ENCODE measurements at regions not wholly inside any gene's neighbourhood (a gene's known extent, or its start where the extent isn't known, plus 50 kb on each side); places are given as distances from the start of the nearest gene placed in this dataset.

DNA sequence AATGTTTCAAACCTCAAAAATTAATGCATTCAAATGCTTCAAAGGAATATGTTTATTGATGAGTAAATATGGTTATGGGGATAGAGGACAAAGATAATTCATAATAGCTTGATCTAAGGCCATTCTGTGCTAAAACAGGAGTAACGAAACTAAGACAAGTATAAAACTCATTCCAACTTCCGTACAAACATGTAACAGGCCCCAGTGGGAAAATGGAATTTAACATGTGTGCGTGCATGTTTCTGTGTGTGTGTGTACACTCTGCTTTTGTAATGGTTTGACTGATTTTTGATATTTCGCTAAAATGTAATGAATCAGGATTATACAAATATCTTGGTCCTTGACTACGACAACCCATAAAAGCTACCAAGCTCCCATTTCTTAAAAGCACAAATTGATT, 91.0 kb downstream of the KLF12 start:
- no peak for DNase-seq (ENCODE audit: low read depth)

DNA sequence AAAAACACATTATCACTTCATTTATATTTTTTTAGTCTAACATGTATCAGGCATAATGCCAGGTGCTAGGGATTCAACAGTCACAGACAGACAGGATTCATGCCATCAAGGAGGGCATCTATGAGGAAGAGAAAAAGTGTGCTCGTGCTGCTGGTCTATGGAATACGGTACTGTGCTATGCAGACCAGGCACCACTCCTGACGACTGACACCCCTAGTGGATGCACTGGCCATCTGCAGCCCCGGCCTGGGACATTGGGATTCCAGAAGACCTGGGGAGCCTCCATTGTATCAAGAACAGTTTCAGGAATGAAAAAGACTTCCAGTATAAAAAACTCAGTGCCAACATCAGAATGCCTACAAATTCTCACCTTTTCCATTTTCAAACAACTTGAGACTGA, 94.0 kb downstream of the KLF12 start:
- DNase-seq (ENCODE audit: low read depth): no peak

DNA sequence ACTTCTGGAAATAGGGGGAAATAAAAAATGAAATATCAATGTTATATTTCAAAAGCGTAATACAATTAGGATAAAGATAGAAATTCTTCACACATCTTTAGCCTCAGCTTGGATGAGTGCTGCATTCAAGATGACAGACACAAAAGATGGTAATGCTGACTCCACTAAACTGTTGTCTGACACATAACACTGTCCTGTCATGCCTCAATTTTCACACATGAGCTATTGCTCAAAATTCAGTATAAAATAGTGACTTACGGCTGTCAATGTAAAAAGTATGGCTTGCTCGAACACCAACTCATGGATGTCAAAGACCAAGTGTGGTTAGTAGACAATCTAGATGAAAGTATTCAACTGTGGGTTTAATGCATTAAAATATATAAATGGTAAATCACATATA, 94.5 kb downstream of the KLF12 start:
- no peak for DNase-seq (ENCODE audit: low read depth)

DNA sequence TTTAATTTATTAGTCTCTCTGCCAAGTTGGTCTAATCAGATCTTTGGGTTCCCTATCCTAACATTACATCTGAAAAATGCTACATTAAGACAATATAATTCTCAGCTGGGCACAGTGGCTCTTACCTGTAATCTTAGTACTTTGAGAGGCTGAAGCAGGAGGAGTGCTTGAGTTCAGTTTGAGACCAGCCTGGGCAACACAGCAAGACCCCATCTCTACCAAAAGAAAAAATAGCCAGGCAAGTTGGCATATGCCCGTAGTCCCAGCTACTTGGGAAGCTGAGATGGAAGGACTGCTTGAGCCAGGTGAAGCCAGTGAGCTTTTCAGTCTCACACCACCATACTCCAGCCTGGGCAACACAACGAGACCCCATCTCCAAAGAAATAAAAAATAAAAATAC, 95.0 kb downstream of the KLF12 start:
- no peak for DNase-seq (ENCODE audit: low read depth)

DNA sequence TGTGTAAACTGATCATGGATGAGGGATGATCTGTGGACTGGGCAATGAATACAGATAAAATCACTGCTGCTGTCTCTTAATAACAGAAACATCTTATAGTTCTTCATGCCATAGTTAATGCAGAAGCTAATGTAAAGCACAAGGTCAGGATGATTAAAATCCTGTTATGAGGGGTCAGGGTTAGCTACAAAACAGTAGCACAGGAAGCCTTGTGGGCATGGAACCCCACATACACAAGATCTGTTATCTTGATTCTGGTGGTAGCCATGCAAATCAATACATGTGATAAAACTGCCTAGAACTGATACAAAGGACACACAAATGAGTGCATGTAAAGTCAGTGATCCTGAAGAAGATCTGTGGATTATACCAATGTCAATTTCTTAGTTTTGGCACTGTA, 96.4 kb downstream of the KLF12 start:
- no peak for DNase-seq (ENCODE audit: low read depth)

DNA sequence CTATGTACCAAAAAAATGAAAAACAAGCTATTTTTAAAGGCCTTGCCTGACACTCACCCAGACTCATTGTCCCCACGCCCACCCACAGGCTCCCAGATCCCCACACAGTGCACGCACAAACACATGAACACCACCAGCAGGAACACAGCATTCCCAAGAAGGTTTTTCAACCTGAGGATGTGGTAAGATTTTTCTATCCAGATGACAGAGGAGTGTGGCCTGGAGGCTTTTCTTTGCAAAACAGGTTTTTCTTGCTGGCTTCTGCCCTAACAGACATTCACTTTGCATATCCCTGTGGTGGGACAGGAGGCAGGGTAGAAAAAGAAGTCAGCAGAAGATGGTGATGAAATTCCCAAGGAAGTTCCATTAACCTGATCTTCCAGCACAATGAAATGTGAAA, 97.8 kb downstream of the KLF12 start:
- no peak for DNase-seq (ENCODE audit: low read depth)

DNA sequence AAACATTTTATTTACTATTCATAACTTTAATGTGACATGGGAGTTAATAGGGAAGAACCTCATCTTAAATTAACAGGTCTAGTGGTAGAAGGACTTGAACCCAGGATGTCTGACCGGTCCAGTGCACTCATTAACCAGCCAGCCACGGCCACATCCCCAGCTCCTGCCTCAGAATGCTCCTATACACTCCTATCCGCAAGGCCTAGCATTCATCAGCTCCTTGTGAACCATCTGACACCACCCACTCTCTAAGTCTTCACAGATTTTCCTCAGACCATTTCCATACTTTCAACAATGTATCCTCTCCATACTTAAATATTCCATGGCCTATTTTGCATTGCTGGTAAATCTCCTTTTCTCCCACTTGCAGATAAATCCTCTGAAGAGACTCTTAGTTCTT, 98.3 kb downstream of the KLF12 start:
- no peak for DNase-seq (ENCODE audit: low read depth)

DNA sequence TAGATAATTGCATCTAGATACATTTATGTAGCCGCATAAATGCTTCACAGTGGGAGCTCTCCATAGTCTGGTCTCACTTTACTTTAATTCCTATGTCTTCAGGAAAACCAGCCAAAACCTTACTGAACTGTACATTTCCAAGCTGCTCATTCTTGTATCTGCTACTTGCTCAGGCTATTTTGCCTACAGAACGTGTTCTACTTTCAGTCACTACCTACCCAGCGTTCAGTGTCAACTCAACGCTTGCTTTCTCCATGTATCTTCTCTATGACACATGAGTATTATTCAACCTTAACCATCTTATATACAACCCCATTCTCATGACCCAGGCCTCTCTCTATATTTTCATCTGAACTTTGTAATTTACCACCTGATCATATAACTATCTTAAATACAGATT, 101.9 kb downstream of the KLF12 start:
- no peak for DNase-seq (ENCODE audit: low read depth)

DNA sequence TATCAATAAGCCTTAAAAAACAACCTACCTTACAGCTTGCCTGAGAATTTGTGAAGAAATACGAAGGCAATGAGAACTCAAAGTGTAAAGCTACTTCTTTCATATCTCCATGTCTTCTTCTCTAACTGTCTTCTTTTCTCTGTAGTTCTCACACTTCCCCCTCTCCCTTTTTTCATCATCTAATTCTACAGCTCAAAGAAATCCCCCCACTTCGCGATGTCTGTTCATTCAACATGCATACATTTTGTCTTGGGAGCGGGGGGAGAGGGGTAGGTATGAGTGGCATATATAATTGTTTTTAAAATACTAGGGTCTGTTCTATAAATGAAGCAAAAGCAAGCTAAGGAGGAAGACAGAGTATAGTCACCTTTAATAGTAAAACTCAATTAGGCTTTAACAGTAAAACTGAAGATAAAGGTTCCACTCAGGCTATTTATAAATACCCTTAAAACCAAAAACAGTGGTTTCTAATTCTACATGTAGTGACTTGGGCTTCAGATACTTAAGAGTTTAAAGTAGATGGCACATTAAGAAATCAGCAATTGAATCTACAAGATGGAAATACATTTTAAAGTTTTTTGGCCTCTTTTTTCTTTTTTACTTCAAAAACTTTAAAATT, 106.9 kb downstream of the KLF12 start:
- no peak for DNase-seq (ENCODE audit: low read depth)

DNA sequence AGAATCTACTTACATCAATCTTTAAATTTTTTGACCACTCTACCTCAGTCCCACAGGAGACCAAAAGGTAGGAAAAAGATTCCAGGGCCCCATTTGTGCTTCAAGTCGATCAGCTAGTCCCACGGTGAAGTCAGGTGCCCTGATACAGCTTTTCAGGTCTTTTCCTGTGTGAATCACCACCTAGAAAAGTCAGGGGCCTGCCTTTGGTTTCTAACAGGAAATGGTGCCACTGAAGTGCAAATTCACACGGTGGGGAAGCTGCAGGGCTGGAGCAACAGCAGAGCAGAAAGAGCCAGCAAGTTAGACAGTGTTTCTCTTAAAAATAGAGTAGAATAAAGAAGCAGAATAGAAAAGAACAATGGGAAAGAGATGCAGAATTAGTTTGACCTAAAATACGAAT, 107.5 kb downstream of the KLF12 start:
- peak; percentile 53 for DNase-seq (ENCODE audit: low read depth)

DNA sequence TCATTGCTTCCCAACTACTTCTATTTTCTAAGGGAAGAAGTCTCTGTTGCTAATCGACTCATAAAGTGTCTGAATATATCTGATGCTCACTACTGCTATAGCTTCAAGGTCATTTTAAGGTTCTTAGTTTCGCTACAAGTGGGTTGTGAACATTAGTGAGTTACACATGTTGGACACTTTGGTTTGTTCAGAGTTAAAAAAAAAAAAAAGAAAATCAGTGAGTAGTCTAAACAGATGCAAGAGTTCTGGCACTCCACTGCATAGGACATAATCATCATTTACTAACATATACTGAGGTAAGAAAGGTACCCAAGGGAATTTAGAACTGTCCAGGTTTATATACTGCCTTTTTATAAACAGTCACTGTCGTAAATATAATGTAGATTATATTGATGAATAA, 108.8 kb downstream of the KLF12 start:
- DNase-seq (ENCODE audit: low read depth): no peak

DNA sequence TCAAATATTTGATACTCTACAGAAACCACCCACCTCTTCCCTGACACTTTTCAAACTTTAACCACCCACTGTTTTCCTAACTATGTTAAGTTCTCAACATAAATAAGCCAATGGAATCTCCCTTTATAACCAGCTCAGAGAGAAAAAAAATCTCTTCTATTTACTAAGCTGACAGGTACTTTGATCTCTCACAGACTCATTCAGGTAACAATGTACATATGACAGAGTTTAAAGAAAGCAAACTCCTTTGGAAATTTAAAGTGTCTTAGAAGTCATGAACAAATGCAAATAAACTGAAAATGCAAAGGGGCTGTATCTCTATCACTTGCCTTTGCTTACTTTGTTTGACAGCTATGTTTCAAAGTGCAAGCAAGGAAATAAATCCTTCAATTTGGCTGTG, 109.3 kb downstream of the KLF12 start:
- no peak for DNase-seq (ENCODE audit: low read depth)

DNA sequence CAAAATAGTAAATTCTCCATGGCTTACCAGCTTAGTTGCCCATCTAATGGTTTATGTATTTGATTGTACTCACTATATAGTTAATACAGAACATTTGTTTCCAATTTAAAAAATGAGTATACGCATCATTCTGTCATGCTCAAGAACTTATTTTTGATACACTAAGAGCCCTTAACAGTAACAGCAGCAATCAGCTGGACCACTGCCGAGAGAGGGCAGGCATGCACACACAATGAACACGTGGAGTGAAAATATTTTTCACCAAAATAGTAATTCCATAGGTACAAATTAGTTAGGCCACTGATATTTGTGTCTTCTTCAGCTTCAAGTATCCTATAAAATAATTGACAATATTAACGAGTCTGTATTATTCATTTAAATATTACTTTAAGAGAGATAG, 109.9 kb downstream of the KLF12 start:
- DNase-seq (ENCODE audit: low read depth): no peak

DNA sequence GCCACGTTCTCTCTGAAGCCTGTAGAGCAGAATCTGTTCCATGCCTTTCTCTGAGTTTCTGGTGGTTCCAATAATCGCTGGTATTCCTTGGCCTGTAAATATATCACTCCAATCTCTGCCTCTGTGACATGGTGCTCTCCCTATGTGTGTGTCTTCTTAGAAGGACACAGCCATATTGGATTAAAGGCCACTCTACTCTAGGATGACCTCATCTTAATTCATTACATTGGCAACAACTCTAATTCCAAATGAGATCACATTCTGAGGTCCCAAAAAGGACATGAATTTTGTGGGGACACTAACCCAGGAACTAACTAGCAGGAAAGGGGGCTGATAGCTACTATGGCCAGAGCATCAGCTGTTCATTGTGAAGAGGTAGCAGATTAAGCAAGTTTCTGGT, 110.7 kb downstream of the KLF12 start:
- no peak for DNase-seq (ENCODE audit: low read depth)

DNA sequence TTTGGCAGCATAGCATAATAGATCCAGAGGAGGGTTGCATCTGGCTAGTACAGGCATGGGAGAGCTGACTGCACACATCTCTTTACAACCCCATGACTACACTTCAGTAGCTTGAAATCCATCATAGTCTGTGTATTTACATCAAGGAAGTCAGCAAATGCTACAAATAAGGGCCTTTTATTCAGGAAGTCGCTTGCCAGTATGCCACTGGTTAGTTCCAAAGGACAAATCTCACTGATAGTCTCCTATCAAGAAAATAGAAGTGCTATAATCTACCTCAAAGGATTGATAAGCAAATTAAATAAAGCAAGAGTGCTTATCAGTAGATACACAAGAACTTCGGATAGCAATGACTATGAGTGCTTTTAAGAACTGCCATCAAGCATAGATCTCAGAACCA, 112.7 kb downstream of the KLF12 start:
- DNase-seq (ENCODE audit: low read depth): no peak

DNA sequence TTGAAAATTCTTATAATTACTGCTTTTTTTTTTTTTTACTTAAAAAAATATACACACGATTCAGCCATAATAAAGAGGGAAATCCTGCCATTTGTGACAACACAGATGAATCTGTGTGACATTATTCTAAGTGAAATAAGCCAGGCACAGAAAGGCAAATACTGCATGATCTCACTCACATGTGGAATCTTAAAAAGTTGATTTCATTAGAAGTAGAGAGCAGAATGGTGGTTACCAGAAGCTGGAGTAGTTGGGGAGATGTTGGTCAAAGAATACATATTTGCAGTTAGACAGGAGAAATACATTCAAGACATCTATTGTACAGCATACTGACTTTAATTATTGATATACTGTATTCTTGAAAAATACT, 116.2 kb downstream of the KLF12 start:
- no peak for DNase-seq (ENCODE audit: low read depth)

DNA sequence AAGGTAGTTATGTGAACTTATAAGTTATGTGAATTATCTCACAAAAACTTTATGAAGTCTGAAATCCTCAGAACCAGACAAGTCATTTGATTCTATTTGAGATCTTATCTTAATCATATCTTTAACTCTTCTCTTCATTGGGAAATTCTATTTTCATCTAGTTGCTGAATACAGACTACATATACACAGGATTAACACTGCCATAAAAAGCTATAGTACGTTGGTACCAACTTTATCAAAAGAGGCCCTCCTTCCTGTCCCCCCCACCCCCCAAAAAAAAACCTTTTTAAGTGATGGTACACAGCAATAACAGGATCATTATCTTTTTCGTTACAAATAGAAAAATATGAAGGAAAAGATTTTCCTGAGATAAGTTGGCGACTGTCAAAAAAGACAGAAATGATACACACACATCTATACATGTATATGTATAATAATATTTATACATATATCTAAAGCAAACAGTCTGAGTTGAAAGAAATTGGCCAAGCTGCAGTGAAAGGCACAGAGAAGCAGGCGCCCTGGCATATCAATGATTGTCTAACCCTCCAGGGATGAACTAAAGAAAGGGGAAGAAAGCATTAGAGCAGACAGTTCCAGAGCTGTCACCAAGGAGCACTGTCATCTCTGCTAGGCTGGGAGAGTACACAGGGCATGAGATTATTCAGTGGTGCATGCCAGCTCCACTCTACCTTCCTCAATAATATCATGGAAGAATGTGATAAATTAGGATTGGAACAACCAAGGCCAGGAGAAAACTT, 116.7 kb downstream of the KLF12 start:
- DNase-seq (ENCODE audit: low read depth): no peak

DNA sequence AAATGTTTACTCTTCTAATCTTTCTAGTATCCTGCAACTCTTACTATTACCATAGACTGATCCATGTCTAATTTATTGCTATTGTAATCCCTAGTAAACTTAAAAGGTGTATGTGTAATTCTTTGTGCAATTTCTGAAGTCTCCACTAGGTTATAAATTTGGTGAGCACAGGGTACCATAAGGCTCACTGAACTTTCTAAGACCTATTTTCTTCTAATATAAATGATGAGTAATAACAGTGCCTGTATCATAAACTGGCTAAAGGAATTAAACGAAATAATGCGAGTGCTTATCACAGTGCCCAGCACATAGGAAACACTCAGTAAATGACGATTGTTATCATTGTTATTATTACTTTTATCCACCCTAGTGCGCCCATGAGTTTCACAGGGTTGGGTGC, 119.1 kb downstream of the KLF12 start:
- DNase-seq (ENCODE audit: low read depth): no peak

DNA sequence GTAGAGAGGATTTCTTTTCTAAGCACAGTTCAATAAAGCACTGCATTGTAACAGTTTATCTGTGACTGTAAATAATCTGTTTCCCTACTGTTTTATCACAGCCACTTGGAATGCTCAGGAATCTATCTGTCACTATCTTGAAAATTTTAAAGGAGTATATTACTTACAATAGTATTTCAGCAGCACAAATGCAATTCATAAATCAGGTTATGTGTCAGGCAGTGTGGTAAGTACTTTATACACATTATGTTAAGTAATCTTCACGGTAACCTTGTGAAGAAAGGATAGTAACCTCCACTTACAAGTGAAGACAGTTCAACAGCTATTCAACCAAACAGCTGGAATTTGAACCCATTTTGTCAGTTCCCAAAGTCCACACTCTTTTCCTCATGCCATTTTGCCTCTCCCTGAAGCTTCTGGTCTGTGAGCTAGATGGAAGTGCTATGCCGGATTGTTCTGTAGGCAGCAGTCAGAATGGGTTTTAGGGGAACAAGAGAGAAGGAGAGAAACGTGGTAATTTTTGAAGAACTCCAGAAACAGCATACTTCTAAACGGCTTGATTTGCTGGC, 125.0 kb downstream of the KLF12 start:
- no peak for DNase-seq (ENCODE audit: low read depth)

DNA sequence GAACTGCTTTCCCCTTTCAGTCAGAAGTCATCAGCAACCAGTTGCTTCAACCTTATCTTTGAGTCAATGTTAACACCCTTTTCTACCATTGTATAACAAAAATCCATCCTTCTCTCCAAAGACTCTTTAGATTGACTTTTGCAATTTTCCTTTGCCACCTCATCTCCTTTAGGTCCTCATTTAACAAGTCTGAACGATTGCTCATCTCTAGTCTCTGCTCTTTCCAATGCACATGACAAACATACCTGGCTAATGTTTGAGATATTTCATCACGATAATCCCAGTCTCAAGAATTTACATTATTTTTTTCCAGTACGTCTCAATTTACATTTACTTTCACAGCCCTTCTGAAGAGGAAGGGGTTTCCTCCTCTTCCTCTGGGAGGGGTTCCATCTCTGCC, 127.5 kb downstream of the KLF12 start:
- DNase-seq (ENCODE audit: low read depth): no peak

DNA sequence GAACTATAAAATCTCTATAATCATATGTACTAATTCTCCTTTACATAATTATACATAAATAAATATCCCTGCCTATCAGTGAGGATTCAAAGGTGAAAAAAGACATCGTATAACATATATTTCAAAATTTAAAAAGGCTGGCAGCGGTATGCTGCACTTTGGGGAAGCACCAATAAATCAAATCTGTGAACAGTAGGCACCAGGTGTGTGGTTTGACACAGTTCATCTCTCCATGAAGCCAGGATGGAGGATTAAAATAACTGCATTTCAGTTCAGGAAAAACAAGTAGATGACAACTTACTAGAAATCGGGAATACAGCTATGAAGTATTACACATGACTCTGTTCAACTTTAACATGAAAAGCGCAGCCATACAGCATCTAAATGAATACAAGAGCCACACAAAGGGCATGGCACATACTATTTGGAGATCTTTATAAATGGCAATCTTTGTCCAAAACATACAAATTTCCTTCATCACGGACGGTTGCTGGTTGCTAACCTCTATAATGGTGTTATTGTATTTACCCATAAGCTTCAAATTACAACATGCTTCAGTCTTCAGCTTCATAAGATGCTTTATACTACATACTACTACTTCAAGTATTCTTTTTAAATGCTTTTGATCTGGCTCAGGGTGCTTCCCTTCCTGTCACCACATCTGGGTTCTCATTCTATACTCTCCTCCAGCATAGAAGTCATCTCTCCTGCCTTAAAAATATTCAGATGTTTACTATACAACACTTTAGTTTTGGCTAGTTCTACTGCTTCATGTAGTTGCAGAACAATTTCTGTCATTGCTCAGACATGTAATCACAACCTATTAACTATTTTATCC, 128.7 kb downstream of the KLF12 start:
- DNase-seq (ENCODE audit: low read depth): no peak

DNA sequence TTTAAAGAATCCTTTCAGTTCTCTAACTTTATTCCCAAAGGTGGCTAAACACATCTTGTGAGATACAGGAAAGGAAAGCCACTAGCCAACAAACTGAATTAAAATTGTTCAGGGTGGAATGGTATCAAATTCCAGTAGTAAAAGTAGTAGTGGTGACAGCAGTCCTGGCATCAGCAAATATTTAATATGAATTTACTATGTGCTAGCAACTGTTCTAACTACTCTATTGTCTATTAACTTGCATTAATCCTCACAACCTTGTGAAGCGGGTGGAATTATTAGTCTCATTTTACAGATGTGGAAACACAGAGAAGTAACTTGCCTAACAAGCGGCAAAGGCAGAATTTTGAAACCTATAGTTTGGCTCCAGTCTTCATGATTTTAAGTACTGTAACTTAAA, 130.1 kb downstream of the KLF12 start:
- DNase-seq (ENCODE audit: low read depth): no peak

DNA sequence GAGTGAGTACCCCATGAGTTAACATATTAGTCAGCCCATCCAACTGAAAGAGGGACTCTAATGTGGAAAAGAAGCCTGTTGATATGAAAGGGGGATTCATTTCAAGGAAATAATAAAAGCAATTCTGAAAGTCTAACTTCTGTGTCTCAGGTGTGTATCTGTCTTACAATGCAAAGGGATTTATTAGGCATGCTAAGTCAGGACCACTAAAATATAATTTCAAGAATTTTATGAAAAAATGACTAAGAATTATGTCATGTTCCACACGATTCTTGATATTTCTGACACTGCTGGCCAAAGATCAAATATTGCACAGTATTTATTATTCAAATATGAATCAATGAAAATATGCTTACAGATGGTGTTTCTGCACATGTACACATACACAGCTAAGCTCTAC, 130.8 kb downstream of the KLF12 start:
- no peak for DNase-seq (ENCODE audit: low read depth)
